IMR-90 (cell line): ENCODE measurements at regions not wholly inside any gene's neighbourhood (a gene's known extent, or its start where the extent isn't known, plus 50 kb on each side); places are given as distances from the start of the nearest gene placed in this dataset.

Experiments
- ATAC-seq: fragments of 200-7000 bp; cut with Tn5 transposase; 2 replicates; pipeline ENCODE4 v1.9.1; 2020; ENCODE audit warnings: low read depth, mild to moderate bottlenecking, moderate library complexity
- BruUV-seq: library from RNA; stranded (reverse); fragments of 400-500 nt; replicated peaks from 2 replicates; lab custom pipeline; 2021; lab: Mats Ljungman, UMichigan
- CTCF ChIA-PET: fragments of 300-600 bp; formaldehyde crosslinking; extraction: SDS; loops from one replicate; lab custom pipeline; 2021; ENCODE audit warnings: antibody characterized with exemption; lab: Yijun Ruan, JAX
- POLR2A ChIA-PET: fragments of 300-600 bp; sonication (Branson Sonifier 250); formaldehyde crosslinking; loops from one replicate; lab custom pipeline; 2022; ENCODE audit warnings: antibody characterized with exemption; ENCODE audit not compliant: unreplicated experiment; lab: Charles Lee
- DNase-seq: peaks from one replicate; pipeline ENCODE4 v3.0.0; 2013
- H2AFZ ChIP-seq: replicated peaks from 2 replicates; pipeline ENCODE3; 2013; ENCODE audit warnings: low read length, mild to moderate bottlenecking; ENCODE audit not compliant: poor library complexity
- H2AK5ac ChIP-seq: 2 replicates; pipeline ENCODE4 v1.6.1; 2013; ENCODE audit warnings: low read depth, low read length, inconsistent platforms
- H2AK9ac ChIP-seq: replicated peaks from 2 replicates; pipeline ENCODE3; 2013; ENCODE audit warnings: mild to moderate bottlenecking, low read depth, low read length, moderate library complexity; ENCODE audit not compliant: poor library complexity
- H2BK120ac ChIP-seq: 2 replicates; pipeline ENCODE4 v1.6.1; 2013; ENCODE audit warnings: low read depth, low read length, inconsistent platforms
- H2BK15ac ChIP-seq: 3 replicates; pipeline ENCODE4 v1.6.1; 2013; ENCODE audit warnings: low read depth, low read length, inconsistent platforms
- H2BK20ac ChIP-seq: 2 replicates; pipeline ENCODE4 v1.6.1; 2013; ENCODE audit warnings: low read depth, mild to moderate bottlenecking, inconsistent platforms, low read length, moderate library complexity
- H2BK5ac ChIP-seq: 2 replicates; pipeline ENCODE4 v1.6.1; 2013; ENCODE audit warnings: mild to moderate bottlenecking, low read depth, low read length, inconsistent platforms; ENCODE audit not compliant: poor library complexity, severe bottlenecking
- H3K14ac ChIP-seq: replicated peaks from 2 replicates; pipeline ENCODE4 v1.6.1; 2013; ENCODE audit warnings: low read depth, low read length, inconsistent platforms
- H3K18ac ChIP-seq: 2 replicates; pipeline ENCODE4 v1.6.1; 2013; ENCODE audit warnings: low read depth, low read length, control low read depth
- H3K23ac ChIP-seq: 2 replicates; pipeline ENCODE4 v1.6.1; 2013; ENCODE audit warnings: low read depth, low read length, inconsistent platforms
- H3K27ac ChIP-seq: 2 replicates; pipeline ENCODE4 v1.5.1; 2013; ENCODE audit warnings: mild to moderate bottlenecking, control low read depth, low read length; ENCODE audit not compliant: insufficient read depth
- H3K27me3 ChIP-seq: 2 replicates; pipeline ENCODE4 v1.6.1; 2013; ENCODE audit warnings: low read length; ENCODE audit not compliant: control insufficient read depth, insufficient read depth
- H3K36me3 ChIP-seq: 2 replicates; pipeline ENCODE4 v1.6.1; 2013; ENCODE audit warnings: low read length, mixed read lengths; ENCODE audit not compliant: control insufficient read depth, insufficient read depth
- H3K4ac ChIP-seq: 2 replicates; pipeline ENCODE4 v1.6.1; 2013; ENCODE audit warnings: low read depth, low read length, inconsistent platforms
- H3K4me1 ChIP-seq: 2 replicates; pipeline ENCODE4 v1.6.1; 2013; ENCODE audit warnings: low read length, mixed read lengths; ENCODE audit not compliant: control insufficient read depth, insufficient read depth
- H3K4me2 ChIP-seq: 2 replicates; pipeline ENCODE4 v1.6.1; 2013; ENCODE audit warnings: low read depth, mild to moderate bottlenecking, control low read depth, low read length, moderate library complexity
- H3K4me3 ChIP-seq: 2 replicates; pipeline ENCODE4 v1.5.1; 2013; ENCODE audit warnings: low read depth, mild to moderate bottlenecking, control low read depth, low read length, moderate library complexity; ENCODE audit not compliant: insufficient read depth
- H3K56ac ChIP-seq: 2 replicates; pipeline ENCODE4 v1.6.1; 2013; ENCODE audit warnings: low read length, inconsistent platforms; ENCODE audit not compliant: insufficient read depth; ENCODE audit errors: extremely low read depth
- H3K79me1 ChIP-seq, 2 experiments: 2 replicates each; pipeline ENCODE4 v1.6.1; 2013; ENCODE audit warnings: low read length in 2 of 2, inconsistent platforms in 1 of 2, low read depth in 1 of 2
- H3K9ac ChIP-seq: 2 replicates; pipeline ENCODE4 v1.6.1; 2013; ENCODE audit warnings: low read depth, low read length, control low read depth
- H3K9me1 ChIP-seq: 2 replicates; pipeline ENCODE4 v1.6.1; 2013; ENCODE audit warnings: low read length, inconsistent platforms; ENCODE audit not compliant: insufficient read depth
- H3K9me3 ChIP-seq: 2 replicates; pipeline ENCODE4 v1.6.1; 2013; ENCODE audit warnings: low read length; ENCODE audit not compliant: control insufficient read depth, insufficient read depth
- H4K20me1 ChIP-seq: 2 replicates; pipeline ENCODE4 v1.6.1; 2013; ENCODE audit warnings: low read length, inconsistent platforms; ENCODE audit not compliant: insufficient read depth
- H4K5ac ChIP-seq: 2 replicates; pipeline ENCODE4 v1.6.1; 2013; ENCODE audit warnings: mild to moderate bottlenecking, low read depth, low read length, control low read depth
- H4K8ac ChIP-seq, 2 experiments: 2 replicates each; pipeline ENCODE4 v1.6.1; 2013; ENCODE audit warnings: low read depth in 2 of 2, low read length in 2 of 2, control low read depth in 1 of 2, inconsistent platforms in 1 of 2
- H4K91ac ChIP-seq: 2 replicates; pipeline ENCODE4 v1.6.1; 2013; ENCODE audit warnings: low read depth, low read length, inconsistent platforms; ENCODE audit not compliant: insufficient read depth
- BHLHE40 ChIP-seq: fragments of 150-350 bp; IDR thresholded peaks from 2 replicates; pipeline ENCODE4 v1.6.1; 2016; ENCODE audit warnings: mild to moderate bottlenecking, low read depth, low read length
- CEBPB ChIP-seq: IDR thresholded peaks from 2 replicates; pipeline ENCODE4 v1.6.1; 2012; ENCODE audit warnings: low read depth, low read length, improper control_type of control experiment
- CHD1 ChIP-seq: IDR thresholded peaks from 2 replicates; pipeline ENCODE4 v1.6.1; 2012; ENCODE audit warnings: low read depth, low read length, improper control_type of control experiment
- FOS ChIP-seq: fragments of 150-350 bp; IDR thresholded peaks from 2 replicates; pipeline ENCODE4 v1.6.1; 2016; ENCODE audit warnings: low read depth, low read length
- MAFK ChIP-seq: IDR thresholded peaks from 2 replicates; pipeline ENCODE4 v1.6.1; 2012; ENCODE audit warnings: low read depth, low read length, improper control_type of control experiment
- MAZ ChIP-seq: IDR thresholded peaks from 2 replicates; pipeline ENCODE4 v1.6.1; 2012; ENCODE audit warnings: low read depth, mild to moderate bottlenecking, low read length, improper control_type of control experiment, moderate library complexity, borderline replicate concordance
- MXI1 ChIP-seq: IDR thresholded peaks from 2 replicates; pipeline ENCODE4 v1.6.1; 2012; ENCODE audit warnings: low read depth, mild to moderate bottlenecking, low read length, moderate library complexity, borderline replicate concordance
- NFE2L2 ChIP-seq: fragments of 150-350 bp; IDR thresholded peaks from 2 replicates; pipeline ENCODE4 v1.6.1; 2016; ENCODE audit warnings: low read depth, mild to moderate bottlenecking, low read length
- POLR2A ChIP-seq: IDR thresholded peaks from 2 replicates; pipeline ENCODE4 v1.6.1; 2012; ENCODE audit warnings: mild to moderate bottlenecking, low read depth, low read length
- RAD21 ChIP-seq: IDR thresholded peaks from 2 replicates; pipeline ENCODE4 v1.6.1; 2012; ENCODE audit warnings: low read length, improper control_type of control experiment
- RCOR1 ChIP-seq: IDR thresholded peaks from 2 replicates; pipeline ENCODE4 v1.6.1; 2012; ENCODE audit warnings: mild to moderate bottlenecking, low read length, improper control_type of control experiment; ENCODE audit not compliant: insufficient replicate concordance
- RFX5 ChIP-seq: IDR thresholded peaks from 2 replicates; pipeline ENCODE4 v1.8.0; 2012; ENCODE audit warnings: low read depth, mild to moderate bottlenecking, low read length, moderate library complexity
- SMC3 ChIP-seq: fragments of 150-350 bp; IDR thresholded peaks from 2 replicates; pipeline ENCODE4 v1.6.1; 2016; ENCODE audit warnings: low read depth, mild to moderate bottlenecking, antibody characterized with exemption, low read length, moderate library complexity
- WGBS, 2 experiments: methylation state at CpG; one replicate each; pipeline versions ENCODE4 v1.1.5 to v1.1.7; 2013; ENCODE audit warnings: missing lambda C conversion rate in 2 of 2; ENCODE audit not compliant: insufficient read length in 1 of 2; ENCODE audit errors: extremely low coverage in 2 of 2; 5-methylcytosine and 5-hydroxymethylcytosine counted together
- dilution Hi-C: fragments of 300-500 bp; cut with HindIII; formaldehyde crosslinking; loops from one replicate; pipeline ENCODE4 v1.14.3; 2018; ENCODE audit warnings: low sequenced_read_pairs; ENCODE audit not compliant: unreplicated experiment
- in situ Hi-C: fragments of 300-500 bp; cut with MboI; formaldehyde crosslinking; loops from 3 replicates; pipeline ENCODE4 v1.14.3; 2019; ENCODE audit warnings: low sequenced_read_pairs, inconsistent platforms, mixed read lengths
- intact Hi-C: fragments of 100-400 bp; cut with micrococcal nuclease; formaldehyde crosslinking; loops from 2 replicates; pipeline ENCODE4 v1.10.0; 2022
- TF ChIP-seq, protein P1 (sequence below): fragments of 150-350 bp; IDR thresholded peaks from 2 replicates; pipeline ENCODE4 v1.6.1; 2017; ENCODE audit warnings: mild to moderate bottlenecking, antibody characterized with exemption, low read length, low read depth
- TF ChIP-seq, protein P2 (sequence below): fragments of 150-350 bp; IDR thresholded peaks from 2 replicates; pipeline ENCODE4 v1.6.1; 2016; ENCODE audit warnings: low read depth, mild to moderate bottlenecking, low read length, moderate library complexity, borderline replicate concordance
- TF ChIP-seq, protein P3 (sequence below): conservative IDR thresholded peaks from 2 replicates; pipeline ENCODE4 v1.5.1; 2012; ENCODE audit warnings: mild to moderate bottlenecking, low read depth, low read length, improper control_type of control experiment

DNA sequence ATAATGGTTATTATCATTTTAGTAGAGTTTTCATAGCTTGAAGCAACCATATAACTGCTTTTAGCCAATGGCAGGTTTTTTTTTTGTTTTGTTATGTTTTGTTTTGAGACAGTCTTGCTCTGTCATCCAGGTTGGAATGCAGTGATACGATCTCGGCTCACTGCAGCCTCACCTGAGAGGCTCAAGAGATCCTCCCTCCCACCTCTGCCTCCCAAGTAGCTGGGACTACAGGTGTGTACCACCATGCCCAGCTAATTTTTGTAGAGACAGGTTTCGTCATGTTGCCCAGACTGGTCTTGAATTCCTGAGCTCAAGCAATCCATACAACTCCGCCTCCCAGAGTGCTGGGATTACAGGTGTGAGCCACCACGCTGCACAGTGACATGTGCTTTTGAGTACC is 117.5 kb upstream of the GAREM1 start:
- intact Hi-C loops (no loop called here), dilution Hi-C loops (no loop called here), in situ Hi-C loops (no loop called here)
- 33% methylated on average over 1 of the region's 5 CpGs; no CpG with 5 or more reads in 1 of the 2 experiments for WGBS, 2 experiments
- ChIA-PET CTCF (no interaction called here), POLR2A (no interaction called here)
- no peak overlapping the region for H3K18ac ChIP-seq
- no peaks in the 10 kb centered on the region for H3K27me3 ChIP-seq
- no peak overlapping the region for H2BK5ac ChIP-seq
- no peak overlapping the region for H4K91ac ChIP-seq
- no peak overlapping the region for H2BK20ac ChIP-seq
- ATAC-seq (no peak), DNase-seq (no peak)
- no peak overlapping the region for H2BK15ac ChIP-seq
- H3K9me3 ChIP-seq = no peaks in the 10 kb centered on the region
- H3K23ac ChIP-seq = no peak overlapping the region
- no peaks in the 10 kb centered on the region for H3K36me3 ChIP-seq
- no peak overlapping the region for H3K27ac ChIP-seq
- no peak overlapping the region for H2AK5ac ChIP-seq
- no peak overlapping the region for H3K4me2 ChIP-seq
- H4K5ac ChIP-seq = no peak overlapping the region
- H2AK9ac ChIP-seq = no peak overlapping the region
- H3K14ac ChIP-seq = no peak overlapping the region
- no peak overlapping the region for H2AFZ ChIP-seq
- H4K20me1 ChIP-seq = no peaks in the 10 kb centered on the region
- H2BK120ac ChIP-seq = no peak overlapping the region
- H3K56ac ChIP-seq = no peak overlapping the region
- no peaks in the 10 kb centered on the region for H3K79me1 ChIP-seq
- TF ChIP-seq, protein P1, sequence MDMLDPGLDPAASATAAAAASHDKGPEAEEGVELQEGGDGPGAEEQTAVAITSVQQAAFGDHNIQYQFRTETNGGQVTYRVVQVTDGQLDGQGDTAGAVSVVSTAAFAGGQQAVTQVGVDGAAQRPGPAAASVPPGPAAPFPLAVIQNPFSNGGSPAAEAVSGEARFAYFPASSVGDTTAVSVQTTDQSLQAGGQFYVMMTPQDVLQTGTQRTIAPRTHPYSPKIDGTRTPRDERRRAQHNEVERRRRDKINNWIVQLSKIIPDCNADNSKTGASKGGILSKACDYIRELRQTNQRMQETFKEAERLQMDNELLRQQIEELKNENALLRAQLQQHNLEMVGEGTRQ = no peak
- TF ChIP-seq, protein P2, sequence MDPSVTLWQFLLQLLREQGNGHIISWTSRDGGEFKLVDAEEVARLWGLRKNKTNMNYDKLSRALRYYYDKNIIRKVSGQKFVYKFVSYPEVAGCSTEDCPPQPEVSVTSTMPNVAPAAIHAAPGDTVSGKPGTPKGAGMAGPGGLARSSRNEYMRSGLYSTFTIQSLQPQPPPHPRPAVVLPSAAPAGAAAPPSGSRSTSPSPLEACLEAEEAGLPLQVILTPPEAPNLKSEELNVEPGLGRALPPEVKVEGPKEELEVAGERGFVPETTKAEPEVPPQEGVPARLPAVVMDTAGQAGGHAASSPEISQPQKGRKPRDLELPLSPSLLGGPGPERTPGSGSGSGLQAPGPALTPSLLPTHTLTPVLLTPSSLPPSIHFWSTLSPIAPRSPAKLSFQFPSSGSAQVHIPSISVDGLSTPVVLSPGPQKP = no peak
- TF ChIP-seq BHLHE40 = no peak
- TF ChIP-seq CHD1 = no peak
- no peak for TF ChIP-seq CEBPB
- no peak for TF ChIP-seq NFE2L2
- TF ChIP-seq MAZ = no peak
- no peak for TF ChIP-seq RCOR1
- TF ChIP-seq FOS = no peak
- no peak for TF ChIP-seq POLR2A
- no peak for TF ChIP-seq MXI1
- no peak for TF ChIP-seq SMC3
- no peak for TF ChIP-seq RAD21
- TF ChIP-seq, protein P3, sequence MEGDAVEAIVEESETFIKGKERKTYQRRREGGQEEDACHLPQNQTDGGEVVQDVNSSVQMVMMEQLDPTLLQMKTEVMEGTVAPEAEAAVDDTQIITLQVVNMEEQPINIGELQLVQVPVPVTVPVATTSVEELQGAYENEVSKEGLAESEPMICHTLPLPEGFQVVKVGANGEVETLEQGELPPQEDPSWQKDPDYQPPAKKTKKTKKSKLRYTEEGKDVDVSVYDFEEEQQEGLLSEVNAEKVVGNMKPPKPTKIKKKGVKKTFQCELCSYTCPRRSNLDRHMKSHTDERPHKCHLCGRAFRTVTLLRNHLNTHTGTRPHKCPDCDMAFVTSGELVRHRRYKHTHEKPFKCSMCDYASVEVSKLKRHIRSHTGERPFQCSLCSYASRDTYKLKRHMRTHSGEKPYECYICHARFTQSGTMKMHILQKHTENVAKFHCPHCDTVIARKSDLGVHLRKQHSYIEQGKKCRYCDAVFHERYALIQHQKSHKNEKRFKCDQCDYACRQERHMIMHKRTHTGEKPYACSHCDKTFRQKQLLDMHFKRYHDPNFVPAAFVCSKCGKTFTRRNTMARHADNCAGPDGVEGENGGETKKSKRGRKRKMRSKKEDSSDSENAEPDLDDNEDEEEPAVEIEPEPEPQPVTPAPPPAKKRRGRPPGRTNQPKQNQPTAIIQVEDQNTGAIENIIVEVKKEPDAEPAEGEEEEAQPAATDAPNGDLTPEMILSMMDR = no peak
- TF ChIP-seq RFX5 = no peak
- no peak for TF ChIP-seq MAFK
- BruUV-seq = no TSS peak
- no peak overlapping the region for H3K4me3 ChIP-seq
- H3K9ac ChIP-seq = no peak overlapping the region
- H4K8ac ChIP-seq = no peak overlapping the region
- no peaks in the 10 kb centered on the region for H3K4me1 ChIP-seq
- H3K9me1 ChIP-seq = no peaks in the 10 kb centered on the region
- no peak overlapping the region for H3K4ac ChIP-seq
